ENCODE measurements at regions not wholly inside any gene's neighbourhood (a gene's known extent, or its start where the extent isn't known, plus 50 kb on each side); places are given as distances from the start of the nearest gene placed in this dataset.

DNA sequence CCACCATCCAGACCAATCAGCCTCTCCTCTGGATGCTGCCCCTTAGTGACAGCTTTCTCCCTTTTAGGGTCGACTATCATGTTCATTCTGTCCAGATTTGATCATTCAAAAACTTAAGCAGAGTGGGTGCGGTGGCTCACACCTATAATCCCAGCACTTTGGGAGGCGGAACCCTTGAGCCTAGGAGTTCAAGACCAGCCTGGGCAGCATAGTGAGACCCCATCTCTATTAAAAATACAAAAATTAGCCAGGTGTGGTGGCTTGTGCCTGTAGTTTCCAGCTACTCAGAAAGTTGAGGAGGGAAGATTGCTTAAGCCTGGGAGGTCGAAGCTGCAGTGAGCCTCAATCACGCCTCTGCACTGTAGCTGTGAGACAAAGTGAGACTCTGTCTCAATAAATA, 68.3 kb upstream of the ZCCHC2 start:
- no peak for TF ChIP-seq ZC3H10 (CRISPR knock-in tag; IDR thresholded peaks at IDR 0.05)
- no peak for TF ChIP-seq TCF4 (CRISPR knock-in tag; IDR thresholded peaks at IDR 0.05; ENCODE audit: borderline replicate concordance)
- no peak for TF ChIP-seq PATZ1 (CRISPR knock-in tag; IDR thresholded peaks at IDR 0.05; ENCODE audit: borderline replicate concordance)
- TF ChIP-seq ISL1 (CRISPR knock-in tag; IDR thresholded peaks at IDR 0.05): no peak
- no peak for TF ChIP-seq PPARA (CRISPR knock-in tag; IDR thresholded peaks at IDR 0.05; ENCODE audit: borderline replicate concordance)
- no peak for TF ChIP-seq CREB5 (CRISPR knock-in tag; IDR thresholded peaks at IDR 0.05; ENCODE audit: low read depth)
- TF ChIP-seq RARB (CRISPR knock-in tag; IDR thresholded peaks at IDR 0.05): no peak
- TF ChIP-seq, protein P1, sequence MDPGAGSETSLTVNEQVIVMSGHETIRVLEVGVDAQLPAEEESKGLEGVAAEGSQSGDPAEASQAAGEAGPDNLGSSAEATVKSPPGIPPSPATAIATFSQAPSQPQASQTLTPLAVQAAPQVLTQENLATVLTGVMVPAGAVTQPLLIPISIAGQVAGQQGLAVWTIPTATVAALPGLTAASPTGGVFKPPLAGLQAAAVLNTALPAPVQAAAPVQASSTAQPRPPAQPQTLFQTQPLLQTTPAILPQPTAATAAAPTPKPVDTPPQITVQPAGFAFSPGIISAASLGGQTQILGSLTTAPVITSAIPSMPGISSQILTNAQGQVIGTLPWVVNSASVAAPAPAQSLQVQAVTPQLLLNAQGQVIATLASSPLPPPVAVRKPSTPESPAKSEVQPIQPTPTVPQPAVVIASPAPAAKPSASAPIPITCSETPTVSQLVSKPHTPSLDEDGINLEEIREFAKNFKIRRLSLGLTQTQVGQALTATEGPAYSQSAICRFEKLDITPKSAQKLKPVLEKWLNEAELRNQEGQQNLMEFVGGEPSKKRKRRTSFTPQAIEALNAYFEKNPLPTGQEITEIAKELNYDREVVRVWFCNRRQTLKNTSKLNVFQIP (CRISPR knock-in tag; IDR thresholded peaks at IDR 0.05; ENCODE audit: borderline replicate concordance, low read depth): no peak
- TF ChIP-seq TOX (CRISPR knock-in tag; IDR thresholded peaks at IDR 0.05; ENCODE audit: borderline replicate concordance): no peak
